Fibroblast of mammary gland (primary cell): ENCODE measurements at regions not wholly inside any gene's neighbourhood (a gene's known extent, or its start where the extent isn't known, plus 50 kb on each side); places are given as distances from the start of the nearest gene placed in this dataset.

Experiments used
- DNase-seq: peaks from one replicate; pipeline ENCODE4 v3.0.0-alpha.2; 2010; ENCODE audit warnings: low read depth
- H3K4me3 ChIP-seq: 2 replicates; pipeline ENCODE4 v1.5.1; 2011; ENCODE audit warnings: low read depth, mild to moderate bottlenecking, low read length, moderate library complexity; ENCODE audit not compliant: control insufficient read depth
- TF ChIP-seq, protein P1 (sequence below): conservative IDR thresholded peaks from 2 replicates; pipeline ENCODE4 v1.5.1; 2011; ENCODE audit warnings: low read depth, low read length, inconsistent platforms; ENCODE audit not compliant: control insufficient read depth, insufficient read depth

DNA sequence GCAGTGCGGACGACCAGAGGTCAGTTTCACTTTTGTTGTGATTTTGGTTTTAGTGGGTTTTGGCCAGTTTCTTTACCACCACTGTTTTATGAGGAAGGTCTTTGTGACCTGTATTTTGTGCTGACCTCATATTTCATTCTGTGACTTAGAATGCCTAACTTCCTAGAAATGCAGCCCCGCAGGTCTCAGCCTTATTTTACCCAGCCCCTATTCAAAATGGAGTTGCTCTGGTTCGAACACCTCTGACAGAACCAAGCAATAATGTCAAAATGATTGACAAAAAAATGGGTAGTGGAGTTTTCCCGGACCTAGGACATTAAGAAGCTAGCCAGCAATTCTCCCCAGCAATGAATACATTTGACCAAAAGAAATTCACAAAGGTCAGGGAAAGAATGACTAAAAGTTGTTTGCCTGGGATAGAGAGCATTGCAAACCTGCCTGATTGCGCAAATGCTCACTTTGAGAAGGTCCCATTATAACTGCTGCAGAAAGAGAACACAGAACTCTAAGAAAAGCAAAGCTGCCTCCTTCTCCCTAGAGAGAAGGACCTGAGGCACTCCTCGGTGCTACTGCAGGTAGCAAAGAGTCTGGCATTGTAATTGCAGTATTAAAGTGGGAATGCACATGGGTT is 288.8 kb downstream of the ADGB start:
- TF ChIP-seq, protein P1, sequence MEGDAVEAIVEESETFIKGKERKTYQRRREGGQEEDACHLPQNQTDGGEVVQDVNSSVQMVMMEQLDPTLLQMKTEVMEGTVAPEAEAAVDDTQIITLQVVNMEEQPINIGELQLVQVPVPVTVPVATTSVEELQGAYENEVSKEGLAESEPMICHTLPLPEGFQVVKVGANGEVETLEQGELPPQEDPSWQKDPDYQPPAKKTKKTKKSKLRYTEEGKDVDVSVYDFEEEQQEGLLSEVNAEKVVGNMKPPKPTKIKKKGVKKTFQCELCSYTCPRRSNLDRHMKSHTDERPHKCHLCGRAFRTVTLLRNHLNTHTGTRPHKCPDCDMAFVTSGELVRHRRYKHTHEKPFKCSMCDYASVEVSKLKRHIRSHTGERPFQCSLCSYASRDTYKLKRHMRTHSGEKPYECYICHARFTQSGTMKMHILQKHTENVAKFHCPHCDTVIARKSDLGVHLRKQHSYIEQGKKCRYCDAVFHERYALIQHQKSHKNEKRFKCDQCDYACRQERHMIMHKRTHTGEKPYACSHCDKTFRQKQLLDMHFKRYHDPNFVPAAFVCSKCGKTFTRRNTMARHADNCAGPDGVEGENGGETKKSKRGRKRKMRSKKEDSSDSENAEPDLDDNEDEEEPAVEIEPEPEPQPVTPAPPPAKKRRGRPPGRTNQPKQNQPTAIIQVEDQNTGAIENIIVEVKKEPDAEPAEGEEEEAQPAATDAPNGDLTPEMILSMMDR = no peak
- H3K4me3 ChIP-seq = no peak overlapping the region
- DNase-seq = peak; percentile 56

DNA sequence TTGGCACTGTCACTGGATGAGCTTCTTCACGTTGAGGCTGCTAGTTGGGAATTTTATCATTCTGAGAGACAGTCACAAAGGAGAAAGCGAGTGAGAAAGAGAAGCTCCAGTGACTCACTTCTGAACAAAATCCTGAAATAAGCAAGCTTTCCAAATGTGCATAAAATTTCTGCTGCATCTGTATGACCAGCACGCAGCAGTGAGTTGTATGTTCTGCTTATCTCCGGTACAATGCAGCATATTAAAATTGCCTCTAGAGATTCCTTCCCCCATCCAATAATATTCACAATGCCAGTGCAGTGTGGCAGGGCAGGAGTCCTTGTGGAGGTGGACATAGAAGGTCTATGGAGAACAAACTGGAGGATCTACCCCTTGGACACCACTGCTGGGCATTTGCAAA is 290.5 kb downstream of the ADGB start:
- TF ChIP-seq, protein P1 = no peak
- H3K4me3 ChIP-seq = no peak overlapping the region
- no peak for DNase-seq

DNA sequence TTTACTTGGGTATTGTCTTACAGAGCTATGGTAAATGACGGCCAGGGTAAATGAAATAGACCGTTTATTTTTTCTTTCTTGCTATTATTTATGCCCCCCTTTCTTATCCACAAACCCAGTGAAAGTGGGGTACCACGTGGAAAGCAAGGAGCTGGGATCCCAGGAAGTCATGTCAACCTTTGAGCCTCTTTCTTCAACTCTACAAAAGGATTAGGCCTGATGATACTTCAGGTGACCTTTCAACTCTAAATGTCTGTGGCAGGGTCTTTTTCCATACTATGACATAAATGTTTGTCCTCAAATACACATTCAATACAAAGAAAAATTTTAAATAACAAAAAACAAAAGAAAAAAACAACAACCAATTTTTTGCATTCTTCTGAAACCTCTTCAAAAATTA is 291.4 kb downstream of the ADGB start:
- TF ChIP-seq, protein P1 = no peak
- no peak overlapping the region for H3K4me3 ChIP-seq
- DNase-seq = no peak

DNA sequence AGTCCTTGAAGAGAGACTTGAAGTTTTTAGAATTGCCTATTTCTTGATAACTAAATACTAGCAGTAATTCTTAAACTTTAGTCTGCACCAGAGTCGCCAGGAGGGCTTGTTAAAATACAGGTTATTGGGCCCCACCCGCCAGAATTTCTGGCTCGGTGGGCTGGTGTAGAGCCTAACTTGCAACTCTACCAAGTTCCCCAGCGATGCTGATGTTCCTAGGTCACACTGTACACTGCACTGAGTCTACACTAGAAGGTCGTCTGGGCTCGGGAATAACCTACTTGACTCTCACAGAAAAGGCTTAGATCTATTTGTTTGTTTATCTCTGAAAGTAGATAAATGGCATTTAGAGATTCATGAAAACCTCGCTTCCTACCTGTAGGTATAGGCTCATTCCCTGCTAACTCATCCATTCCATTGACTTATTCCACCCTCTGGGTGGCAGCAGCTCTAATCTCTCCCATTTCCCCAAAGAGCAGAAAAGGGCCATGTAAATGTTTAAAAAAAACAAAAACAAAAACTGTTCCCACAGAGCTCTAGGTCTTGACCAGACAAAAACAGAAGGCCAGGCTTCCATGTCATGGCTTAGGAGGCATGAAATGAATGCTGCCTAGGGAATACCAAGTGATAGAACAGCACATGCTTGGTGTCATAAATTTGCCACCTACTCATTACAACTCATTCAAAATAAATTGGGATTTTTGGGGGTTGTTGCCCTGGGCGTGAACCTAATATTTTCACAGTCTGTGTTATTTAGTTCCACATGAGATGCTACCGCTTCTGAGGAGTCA is 292.1 kb downstream of the ADGB start:
- TF ChIP-seq, protein P1 = peak; percentile 10
- peak; percentile 37 for DNase-seq
- no peak overlapping the region for H3K4me3 ChIP-seq

DNA sequence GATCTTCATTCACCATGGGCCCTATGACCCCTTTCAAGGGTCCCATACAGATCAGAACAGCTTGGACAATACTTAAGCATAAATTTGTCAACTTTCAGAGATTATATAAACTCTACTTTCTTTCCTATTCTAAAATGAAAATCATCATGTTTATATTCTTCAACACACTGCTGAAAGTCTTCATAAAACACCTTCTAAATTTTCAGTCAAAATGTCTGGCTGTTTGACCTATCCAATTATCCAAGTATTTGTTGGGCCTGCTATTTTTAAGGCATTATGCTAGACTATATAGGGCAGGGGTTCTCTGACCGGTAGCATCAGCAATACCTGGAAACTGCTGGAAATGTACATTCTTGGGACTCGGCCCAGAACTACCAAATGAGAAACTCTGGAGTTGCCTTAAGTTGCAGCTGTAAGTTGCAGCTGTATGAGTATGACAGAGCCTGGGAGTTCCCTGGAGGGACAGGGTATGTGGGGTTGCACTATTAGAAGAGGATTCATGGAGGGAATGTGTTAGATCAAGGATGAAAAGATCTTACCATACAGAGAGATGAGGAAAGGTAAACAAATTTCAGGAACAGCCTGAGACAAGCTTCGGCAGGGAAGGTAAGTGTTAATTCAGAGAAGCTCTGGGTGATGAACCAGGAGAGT is 293.0 kb downstream of the ADGB start:
- DNase-seq = peak; percentile 63
- TF ChIP-seq, protein P1 = no peak
- H3K4me3 ChIP-seq = no peak overlapping the region

DNA sequence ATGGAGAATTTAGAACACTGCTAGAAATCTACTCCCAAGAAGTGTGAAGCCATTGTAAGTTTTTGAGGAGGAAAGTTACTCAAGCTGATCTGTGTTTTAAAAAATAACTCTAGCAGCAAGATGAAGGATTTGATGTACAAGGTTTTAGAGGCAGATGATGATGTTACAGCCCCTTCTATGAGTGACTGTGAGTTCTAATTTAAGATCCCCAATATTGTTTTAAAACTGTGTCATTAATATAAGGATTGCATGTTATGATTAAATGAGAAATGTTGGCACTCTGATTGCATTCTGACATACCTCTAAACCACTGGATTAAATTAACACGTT is 293.5 kb downstream of the ADGB start:
- TF ChIP-seq, protein P1 = no peak
- no peak for DNase-seq
- no peak overlapping the region for H3K4me3 ChIP-seq
